ENCODE measurements at regions not wholly inside any gene's neighbourhood (a gene's known extent, or its start where the extent isn't known, plus 50 kb on each side); places are given as distances from the start of the nearest gene placed in this dataset.
"Not testable (repeated sequence)": the region's sequence is repeated elsewhere in the genome, so short reads cannot be mapped to it uniquely, and the experiment has no call there.

- not testable (repeated sequence) for TF ChIP-seq CTCF, ZBTB6, ZNF248, ZNF223, ZNF791, ZNF280D, ZSCAN4, RBAK, ZNF404, ZNF629, ZSCAN23 (tag by site-specific recombination; IDR thresholded peaks at IDR 0.05)
These were observed 58.4 kb upstream of the BDH1 start for GRCh38 chr3:197614134-197614533.
